SU-DHL-6 (cell line): ENCODE measurements at regions not wholly inside any gene's neighbourhood (a gene's known extent, or its start where the extent isn't known, plus 50 kb on each side); places are given as distances from the start of the nearest gene placed in this dataset.

ENCODE experiments used
- CTCF ChIP-seq: fragments of 200-600 bp; sonication (generic); IDR thresholded peaks from one replicate; pipeline ENCODE4 v1.5.1; 2017; ENCODE audit warnings: antibody characterized with exemption, mild to moderate bottlenecking, low read length, moderate library complexity; ENCODE audit not compliant: insufficient read depth, poor library complexity, severe bottlenecking
- EZH2phosphoT487 ChIP-seq: fragments of 200-600 bp; sonication (generic), shearing (Covaris generic); conservative IDR thresholded peaks from 2 replicates; pipeline ENCODE4 v1.6.1; 2018; ENCODE audit warnings: mild to moderate bottlenecking, antibody characterized with exemption, low read length, moderate library complexity, mixed read lengths

GRCh38 chr4:176963121-176963520 is 170.4 kb upstream of the VEGFC start:
- TF ChIP-seq CTCF (no peak), EZH2phosphoT487 (no peak)
